Embryonic facial prominence (tissue), 1 donor: ENCODE measurements at regions not wholly inside any gene's neighbourhood (a gene's known extent, or its start where the extent isn't known, plus 50 kb on each side); places are given as distances from the start of the nearest gene placed in this dataset.

Experiments used
- DNase-seq: peaks from one replicate; pipeline ENCODE4 v3.0.0-alpha.2; 2016; ENCODE audit errors: extremely low spot score

DNA sequence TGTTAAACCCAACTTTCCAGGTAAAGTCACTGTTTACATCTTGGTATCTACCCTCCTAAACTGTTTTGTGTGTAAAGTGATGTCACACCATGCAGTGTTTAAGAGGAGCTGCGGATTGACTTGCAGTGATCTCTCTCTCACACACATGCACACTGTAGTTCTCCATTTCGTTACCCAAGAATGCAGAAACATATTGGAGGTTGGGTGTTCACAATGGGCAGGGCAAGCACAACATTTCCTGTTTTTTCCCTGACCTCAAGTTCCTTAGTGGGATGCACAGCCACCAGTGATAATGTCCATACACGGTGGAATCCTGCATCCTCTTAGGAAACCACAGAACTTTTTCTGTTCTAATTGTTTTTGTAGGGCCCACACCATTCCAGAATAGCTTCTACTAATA lies 85.3 kb upstream of the CFAP20DC start:
- DNase-seq = no peak

DNA sequence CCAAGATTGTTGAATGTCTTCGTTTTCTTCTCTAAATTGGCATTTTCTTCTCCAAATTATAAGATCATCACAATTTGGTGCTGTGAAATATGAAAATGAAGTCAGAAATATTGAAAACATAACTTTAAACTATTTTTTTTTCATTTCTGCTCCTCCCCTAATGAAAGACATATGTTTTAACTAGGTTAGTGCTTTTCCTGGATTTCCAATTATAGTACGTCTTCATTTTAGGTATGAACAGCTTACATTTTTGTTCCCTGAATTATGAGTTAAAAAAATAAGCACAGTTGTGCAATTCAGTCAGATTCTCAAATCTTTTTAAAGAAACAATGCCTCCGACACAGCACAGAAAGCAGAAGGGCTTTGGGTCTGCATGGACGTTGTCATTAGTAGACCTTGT lies 83.5 kb upstream of the CFAP20DC start:
- DNase-seq = no peak

DNA sequence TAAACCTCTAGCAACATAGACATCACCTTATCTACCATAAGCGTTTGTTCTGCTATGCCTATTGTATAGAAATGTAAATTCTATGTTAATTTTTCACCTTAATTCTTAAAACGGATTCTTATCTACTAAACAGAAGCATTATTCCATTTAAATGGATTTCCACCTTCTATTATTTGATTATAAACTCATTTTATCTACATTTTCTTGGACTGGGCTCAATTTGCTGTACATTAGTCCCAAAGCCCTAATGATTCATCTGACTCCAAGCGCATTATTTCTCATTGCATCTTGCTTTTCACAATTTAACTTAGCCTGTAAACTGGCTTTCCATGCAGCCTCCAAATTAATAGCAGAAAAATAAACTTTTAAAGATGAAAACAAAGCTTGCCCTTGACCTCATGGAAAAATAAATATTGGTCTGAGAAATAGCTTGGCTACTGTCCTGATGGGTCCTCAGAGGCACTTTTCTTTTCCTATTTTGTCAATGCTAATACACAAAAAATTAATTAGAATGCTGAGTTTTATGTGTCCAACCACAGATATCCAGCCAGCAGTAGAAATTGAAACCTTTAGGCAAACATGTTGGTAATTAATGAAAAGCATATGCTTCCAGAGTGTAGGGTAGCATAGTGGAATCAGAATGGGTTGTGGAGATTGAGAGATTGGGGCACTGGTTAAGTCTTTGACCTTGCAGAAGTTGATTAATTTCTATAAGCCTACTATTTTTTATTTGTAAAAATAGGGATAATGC lies 81.4 kb upstream of the CFAP20DC start:
- DNase-seq = no peak

DNA sequence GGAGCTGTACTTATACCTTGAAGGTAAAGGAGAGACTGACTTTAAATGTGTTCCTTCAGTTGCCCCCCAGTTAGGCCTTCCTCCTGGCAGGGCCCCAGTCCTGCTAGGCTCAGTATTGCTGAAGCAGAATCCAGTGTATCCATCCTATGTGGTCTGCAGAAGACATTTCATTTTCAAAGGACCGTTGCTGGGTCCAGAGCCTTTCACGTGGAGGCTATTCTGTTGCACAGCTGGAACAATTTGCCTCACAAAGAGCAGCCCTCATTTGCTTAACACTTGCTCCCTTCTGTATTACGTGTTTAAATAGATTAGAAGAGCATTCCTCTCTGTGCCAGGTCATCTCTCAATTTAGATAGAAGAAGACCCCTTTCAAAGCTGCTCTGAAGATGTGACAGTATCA lies 78.9 kb upstream of the CFAP20DC start:
- DNase-seq = no peak

DNA sequence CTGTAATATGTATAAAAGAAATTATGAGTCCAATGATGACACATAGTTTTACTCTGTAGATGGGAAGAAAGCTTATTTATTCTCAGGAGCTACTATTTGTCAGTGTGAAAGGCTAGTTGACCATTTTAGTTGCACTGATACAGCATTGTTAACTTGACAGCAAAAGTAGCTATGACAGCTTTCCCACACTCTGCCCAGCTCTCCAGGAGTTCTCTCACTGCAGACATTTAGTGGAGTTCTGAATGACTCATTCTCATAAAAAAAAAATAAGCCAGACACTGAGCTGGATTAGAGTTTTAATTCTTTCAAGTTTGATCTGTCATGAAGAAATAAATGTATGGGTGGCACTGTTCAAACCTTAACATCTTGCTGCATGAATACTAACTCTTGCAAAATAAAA lies 77.2 kb upstream of the CFAP20DC start:
- no peak for DNase-seq

DNA sequence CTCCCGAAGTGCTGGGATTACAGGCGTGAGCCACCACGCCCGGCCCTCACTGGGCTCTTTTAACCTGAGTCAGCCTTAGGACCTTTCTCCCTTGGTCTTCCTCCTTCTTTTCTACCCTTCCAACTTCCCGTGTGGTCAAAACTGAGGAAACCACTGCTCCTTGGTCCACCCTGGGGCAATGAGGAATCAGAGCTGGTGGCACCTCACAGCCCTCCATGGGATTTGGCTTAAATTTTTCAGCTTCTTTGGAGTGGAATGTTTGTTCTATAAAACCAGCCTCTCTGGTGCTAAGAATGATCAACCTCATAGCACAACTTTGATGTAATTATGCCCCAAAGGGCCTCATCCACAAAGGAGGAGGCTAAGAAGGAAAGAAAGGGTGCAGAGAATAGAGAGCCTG lies 76.6 kb upstream of the CFAP20DC start:
- DNase-seq = no peak

DNA sequence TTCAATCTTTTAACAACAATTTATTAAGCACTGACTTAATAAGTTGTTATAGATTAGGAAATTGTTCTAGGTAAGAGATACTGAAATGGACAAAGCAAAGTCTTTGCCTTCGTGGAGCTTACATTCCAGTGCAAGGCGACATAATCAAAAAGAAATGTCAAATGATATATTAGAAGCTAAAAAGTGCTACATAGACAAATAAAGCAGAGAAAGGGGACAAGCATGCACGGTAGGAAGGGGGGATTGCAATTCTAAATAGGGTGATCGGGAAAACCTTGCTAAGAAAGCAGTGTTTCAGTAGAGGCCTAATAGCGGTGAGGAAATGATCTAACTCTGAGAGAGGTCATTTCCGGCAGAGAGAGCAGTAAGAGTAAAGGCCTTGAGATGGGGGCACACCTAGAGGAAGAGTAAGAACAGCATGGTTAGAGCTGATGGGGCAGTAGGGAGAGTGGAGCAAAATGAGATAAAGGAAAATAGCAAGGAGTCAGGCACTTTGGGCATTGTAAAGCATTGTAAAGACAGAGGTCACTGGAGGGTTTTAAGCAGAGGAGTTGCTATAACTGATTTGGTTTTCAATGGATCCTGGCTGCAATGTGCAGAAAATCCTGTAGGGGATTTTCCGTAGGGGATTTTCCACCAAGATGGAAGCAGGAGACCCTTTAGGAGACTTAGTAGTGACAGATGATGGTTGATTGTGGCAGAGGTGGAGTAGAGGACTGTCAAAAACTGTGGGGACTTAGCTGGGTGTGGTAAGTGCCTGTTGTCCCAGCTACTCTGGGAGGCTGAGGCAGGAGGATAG lies 71.7 kb upstream of the CFAP20DC start:
- DNase-seq = no peak

DNA sequence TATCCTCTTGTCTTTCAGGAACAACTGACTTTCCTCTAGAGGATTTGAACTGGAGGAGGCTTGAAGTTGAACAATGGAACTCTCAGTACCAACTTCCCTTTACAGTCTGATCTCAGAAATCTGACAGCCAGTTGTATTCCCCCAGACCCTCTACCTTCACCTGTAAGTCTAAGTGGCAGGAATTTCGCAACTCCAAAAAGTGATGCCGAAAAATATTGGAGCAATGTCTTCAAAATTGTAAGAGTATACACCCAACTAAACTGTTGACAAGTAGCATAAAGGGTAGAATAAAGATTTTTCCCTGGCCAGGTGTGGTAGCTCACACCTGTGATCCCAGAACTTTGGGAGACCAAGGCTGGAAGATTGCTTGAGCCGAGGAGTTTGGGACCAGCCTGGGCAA lies 69.1 kb upstream of the CFAP20DC start:
- DNase-seq = no peak

DNA sequence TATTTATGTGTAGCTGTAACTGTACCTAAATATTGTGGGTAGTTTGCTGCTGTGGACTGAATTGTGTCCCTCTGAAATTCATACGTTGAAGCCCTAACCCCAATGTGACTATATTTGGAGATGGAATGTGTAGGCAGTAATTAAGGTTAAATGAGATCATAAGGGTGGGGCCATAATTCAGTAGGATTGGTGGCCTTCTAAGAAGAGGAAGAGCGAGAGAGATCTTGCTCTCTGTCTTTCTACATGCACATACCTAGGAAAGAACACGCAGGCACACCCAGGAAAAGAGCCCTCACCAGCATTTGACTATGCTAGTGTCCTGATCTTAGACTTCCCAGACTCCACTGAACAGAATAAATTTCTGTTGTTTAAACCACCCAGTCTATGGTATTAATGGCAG lies 67.6 kb upstream of the CFAP20DC start:
- no peak for DNase-seq

DNA sequence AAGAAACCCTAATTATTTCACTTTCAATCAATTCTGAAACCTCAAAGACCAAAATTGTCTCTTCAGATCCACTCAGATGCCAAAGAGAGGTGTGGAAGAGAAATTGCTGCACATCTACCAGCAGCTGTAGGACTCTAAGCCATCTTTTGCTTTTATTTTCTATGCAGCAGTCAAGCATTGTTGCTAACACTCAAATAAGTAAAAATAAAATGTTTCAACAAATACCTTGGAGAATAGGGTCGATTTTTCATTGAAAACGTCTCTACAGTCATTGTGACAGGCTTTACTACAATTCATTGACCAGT lies 66.4 kb upstream of the CFAP20DC start:
- DNase-seq = no peak

DNA sequence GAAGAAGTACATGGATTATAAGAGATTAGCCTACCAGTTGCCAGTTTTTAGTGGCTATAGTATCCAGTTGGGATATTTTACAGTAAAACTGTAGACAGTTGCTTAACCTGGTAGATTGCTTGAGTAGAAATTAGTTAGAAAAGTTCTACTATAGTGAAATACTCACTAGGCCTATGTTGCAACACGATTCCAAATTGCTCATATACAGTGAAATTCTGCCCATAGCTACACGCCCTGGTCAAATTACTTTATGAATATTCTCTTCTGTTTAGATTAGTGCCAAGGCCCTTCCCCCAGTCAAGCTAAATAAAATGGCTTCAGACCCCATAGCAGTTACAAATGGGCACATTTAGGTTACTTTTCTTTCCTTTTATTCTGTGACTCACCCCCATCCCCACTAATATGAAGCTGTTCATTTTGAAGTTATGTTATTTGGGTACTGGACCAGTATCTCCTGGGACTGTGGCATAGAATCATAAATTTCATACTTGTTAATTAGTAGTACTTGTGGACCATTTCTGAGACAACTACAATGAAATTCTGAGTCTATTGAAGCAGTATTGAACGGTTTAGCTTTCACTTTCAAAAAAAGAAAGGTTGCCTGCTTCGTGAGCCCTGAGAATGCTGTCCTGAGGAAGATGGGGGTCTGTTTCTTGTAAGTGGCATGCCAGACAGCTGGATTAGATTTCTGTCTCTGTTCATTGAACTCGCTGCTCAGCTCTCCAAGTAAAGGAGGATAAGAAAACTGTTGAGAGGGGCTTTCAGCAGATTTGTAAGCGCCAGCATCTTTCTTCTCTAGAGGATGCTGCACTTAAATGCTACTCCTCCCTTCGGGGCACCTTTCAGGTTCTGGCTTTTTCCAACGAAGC lies 65.8 kb upstream of the CFAP20DC start:
- no peak for DNase-seq

DNA sequence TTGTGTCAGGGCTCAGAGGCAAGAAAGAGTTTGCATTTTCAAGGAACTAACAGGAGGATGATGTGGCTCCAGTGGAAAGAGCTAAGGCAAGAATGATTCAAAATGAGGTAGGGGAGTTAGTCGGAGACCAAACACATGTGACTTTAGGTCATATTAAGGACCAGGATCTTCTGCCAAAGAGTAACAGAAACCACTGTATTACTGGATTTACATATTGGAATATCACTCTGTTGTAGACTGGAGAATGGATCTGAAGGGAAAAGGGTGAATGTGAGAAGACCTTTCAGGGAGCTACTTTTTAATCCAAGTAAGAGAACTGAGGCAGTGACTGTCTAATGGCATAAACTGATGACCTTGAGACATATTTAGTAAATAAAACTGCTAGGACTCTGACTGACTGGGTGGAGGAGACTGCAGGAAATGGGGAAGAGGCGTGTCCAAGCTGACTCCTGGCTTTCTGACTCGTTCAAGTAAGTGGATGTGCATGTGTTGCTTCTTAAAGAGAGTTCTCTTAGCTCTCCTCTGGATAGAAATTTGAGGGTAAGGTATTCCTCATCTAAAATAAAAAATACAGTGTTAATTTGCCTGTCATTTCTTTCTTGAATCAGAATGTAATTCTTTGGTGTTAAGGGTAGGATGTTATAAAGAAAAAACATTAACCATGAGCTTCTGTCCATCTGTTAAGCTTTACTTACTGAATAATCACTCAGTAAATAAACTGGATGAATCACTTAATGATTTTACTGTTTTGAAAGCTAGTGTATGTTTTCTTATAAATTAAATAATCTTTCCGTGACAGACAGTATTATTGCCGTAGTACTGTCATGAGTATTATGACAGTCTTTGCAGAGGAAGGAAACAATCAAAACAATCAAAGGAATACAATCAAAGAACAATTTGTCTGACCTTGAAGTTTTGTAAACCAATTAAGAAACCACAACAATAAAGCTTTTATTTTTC lies 58.3 kb upstream of the CFAP20DC start:
- no peak for DNase-seq

DNA sequence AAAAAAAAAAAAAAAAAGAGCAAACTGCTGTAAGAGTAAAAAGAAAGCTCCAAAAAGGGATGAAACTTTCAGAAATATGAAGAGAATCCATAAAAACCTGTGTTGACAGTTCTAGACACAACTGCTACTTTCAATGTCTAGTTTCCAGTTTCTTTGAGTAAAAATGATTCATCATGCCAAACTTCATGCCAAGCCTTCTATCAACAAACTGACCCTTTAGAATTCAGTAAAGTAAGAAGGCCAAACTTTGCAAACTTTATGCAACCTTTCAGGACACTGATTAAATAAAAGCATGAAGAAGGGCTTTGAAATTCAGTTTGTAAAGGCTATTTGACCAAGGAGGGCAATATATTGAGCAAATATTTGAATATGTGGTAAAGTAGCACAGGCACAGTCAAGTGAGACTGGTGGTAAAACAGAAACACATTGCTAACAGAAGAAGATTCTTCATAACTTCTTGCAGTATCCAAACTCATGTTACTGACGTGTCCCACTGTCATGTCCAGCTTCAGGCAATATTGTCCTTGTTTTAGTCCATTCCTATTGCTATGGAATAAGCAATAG lies 56.3 kb upstream of the CFAP20DC start:
- DNase-seq = no peak

DNA sequence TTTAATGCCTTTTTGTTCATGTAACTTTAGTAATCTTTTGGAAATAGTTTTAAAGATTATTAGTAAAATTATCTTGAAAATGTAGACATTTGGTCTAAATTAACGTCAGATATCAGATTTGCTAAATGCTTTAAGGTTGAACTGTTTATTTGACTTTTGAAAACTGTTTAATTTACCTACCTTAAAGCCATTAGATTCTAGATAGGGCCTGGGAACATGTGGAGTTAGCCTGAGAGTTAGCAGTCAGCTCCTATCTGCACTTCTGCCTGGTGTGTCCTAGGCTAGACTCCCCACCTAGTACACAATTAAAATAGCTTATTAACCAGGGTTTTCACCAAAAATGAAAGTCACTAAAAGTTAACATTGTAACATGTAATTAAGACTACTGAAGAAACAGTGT lies 53.7 kb upstream of the CFAP20DC start:
- no peak for DNase-seq

DNA sequence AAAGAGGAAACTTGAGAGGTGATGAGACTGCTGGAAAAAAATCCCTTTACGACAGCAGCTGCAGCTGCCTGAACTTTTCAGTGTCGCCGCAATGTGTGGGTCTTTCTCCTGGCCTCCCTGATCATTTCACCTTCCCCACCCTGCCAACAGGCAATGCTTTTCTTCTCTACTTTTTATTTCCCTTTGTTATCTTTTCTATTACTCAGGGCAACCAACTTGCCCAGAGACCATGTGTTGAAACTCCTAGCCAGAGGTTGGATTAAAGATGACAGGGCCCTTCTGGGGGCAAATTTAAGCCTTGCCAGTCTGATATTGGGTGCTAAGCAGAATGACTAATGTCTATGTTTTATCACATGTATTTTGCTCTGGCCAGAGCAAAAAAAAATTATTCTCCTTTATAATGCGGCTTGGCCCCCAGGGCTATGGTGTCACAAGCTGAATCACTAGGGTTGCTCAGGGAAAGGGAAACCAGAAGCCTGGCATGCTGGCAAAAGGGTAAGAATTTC lies 51.5 kb upstream of the CFAP20DC start:
- no peak for DNase-seq
